ENCODE measurements at regions not wholly inside any gene's neighbourhood (a gene's known extent, or its start where the extent isn't known, plus 50 kb on each side); places are given as distances from the start of the nearest gene placed in this dataset.
"Not testable (repeated sequence)": the region's sequence is repeated elsewhere in the genome, so short reads cannot be mapped to it uniquely, and the experiment has no call there.

DNA sequence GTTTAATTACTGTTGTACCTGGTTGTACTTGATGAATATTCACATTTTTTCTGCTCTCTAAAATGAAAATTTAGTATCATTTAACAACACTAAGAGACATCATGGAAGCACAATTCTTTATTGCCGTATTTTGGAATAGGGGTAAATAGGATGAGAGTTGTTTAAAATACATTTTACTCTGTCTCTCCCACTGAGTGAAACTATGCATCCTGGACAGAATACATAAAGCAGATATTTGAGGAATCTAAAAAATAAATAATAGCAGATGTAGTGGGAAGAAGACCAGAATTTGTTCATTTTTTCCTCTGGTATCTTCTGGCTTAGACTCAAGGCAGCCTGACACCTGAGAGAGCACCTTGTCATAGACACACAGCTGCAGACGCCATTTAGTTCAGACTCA is 119.1 kb upstream of the AHI1 start:
- TF ChIP-seq, protein P1, sequence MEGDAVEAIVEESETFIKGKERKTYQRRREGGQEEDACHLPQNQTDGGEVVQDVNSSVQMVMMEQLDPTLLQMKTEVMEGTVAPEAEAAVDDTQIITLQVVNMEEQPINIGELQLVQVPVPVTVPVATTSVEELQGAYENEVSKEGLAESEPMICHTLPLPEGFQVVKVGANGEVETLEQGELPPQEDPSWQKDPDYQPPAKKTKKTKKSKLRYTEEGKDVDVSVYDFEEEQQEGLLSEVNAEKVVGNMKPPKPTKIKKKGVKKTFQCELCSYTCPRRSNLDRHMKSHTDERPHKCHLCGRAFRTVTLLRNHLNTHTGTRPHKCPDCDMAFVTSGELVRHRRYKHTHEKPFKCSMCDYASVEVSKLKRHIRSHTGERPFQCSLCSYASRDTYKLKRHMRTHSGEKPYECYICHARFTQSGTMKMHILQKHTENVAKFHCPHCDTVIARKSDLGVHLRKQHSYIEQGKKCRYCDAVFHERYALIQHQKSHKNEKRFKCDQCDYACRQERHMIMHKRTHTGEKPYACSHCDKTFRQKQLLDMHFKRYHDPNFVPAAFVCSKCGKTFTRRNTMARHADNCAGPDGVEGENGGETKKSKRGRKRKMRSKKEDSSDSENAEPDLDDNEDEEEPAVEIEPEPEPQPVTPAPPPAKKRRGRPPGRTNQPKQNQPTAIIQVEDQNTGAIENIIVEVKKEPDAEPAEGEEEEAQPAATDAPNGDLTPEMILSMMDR (IDR thresholded peaks at IDR 0.05), result no peak
- Histone ChIP-seq H3K4me3 (no peak overlapping the region), H3K27ac (no peak overlapping the region), H3K4me1 (no peaks in the 10 kb centered on the region), H3K36me3 (ENCODE audit: low read depth, missing control alignments) (no peaks in the 10 kb centered on the region), H3K27me3 (no peaks in the 10 kb centered on the region), H3K9me3 (no peaks in the 10 kb centered on the region)
- DNase-seq, result no peak
- 91 to 95% methylated on average over 2 of the region's 2 CpGs for WGBS, 2 donors
- intact Hi-C loops (cut with DNase I; ENCODE audit: low total_unique reads), result no loop called here

DNA sequence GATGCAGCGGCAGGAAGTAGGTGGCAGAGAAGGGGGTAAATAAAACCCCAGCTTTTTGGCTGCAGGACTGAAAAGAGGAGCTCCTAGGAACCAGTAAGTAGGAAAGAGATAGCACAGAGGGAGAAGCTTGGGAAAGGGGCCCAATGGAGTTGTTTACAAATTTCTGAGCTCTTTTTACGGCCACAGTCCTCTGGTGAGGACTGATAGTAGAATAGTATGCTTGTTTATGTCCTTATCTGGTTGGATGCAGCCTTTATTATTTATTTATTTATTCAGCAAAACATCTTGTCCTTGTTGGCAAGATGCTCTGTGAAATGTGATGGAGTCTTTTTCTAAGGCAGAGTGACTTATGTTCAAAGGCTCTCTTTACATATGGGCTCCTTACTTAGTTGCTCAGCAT is 119.7 kb upstream of the AHI1 start:
- no peak overlapping the region for H3K4me3 ChIP-seq
- H3K27me3 ChIP-seq, result no peaks in the 10 kb centered on the region
- H3K9me3 ChIP-seq, result no peaks in the 10 kb centered on the region
- TF ChIP-seq, protein P1 (IDR thresholded peaks at IDR 0.05), result no peak
- TF ChIP-seq POLR2A (IDR thresholded peaks at IDR 0.05), result no peak
- 68 to 81% methylated on average over 2 of the region's 2 CpGs for WGBS, 2 donors
- H3K27ac ChIP-seq, result no peak overlapping the region
- H3K4me1 ChIP-seq, result no peaks in the 10 kb centered on the region
- no peaks in the 10 kb centered on the region for H3K36me3 ChIP-seq (ENCODE audit: low read depth, missing control alignments)
- intact Hi-C loops (cut with DNase I; ENCODE audit: low total_unique reads), result no loop called here
- DNase-seq, result no peak

DNA sequence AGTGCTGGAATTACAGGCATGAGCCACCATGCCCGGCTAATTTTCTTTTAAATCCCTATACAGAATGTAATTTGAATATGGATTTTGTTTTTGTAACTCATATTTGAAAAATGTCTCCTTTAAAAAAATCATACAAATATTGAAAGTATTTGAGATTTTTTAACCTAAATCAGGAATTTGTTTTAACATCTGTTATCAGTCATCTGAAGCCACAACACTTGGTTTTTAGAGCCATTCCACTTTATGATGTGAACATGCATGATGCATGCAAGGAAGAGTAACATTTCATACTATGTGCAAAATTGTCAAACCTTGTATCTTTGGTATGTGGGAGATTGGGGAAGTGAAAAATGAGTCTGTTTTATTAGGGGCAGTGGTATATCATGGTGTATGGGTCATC is 124.5 kb upstream of the AHI1 start:
- TF ChIP-seq, protein P1 (IDR thresholded peaks at IDR 0.05), result no peak
- no peak for TF ChIP-seq POLR2A (IDR thresholded peaks at IDR 0.05)
- H3K36me3 ChIP-seq (ENCODE audit: low read depth, missing control alignments), result no peaks in the 10 kb centered on the region
- no peak for DNase-seq
- H3K4me3 ChIP-seq, result no peak overlapping the region
- 97 to 98% methylated on average over 1 of the region's 1 CpG for WGBS, 2 donors
- no peak overlapping the region for H3K27ac ChIP-seq
- no peaks in the 10 kb centered on the region for H3K9me3 ChIP-seq
- no peaks in the 10 kb centered on the region for H3K4me1 ChIP-seq
- intact Hi-C loops (cut with DNase I; ENCODE audit: low total_unique reads), result no loop called here
- H3K27me3 ChIP-seq, result no peaks in the 10 kb centered on the region

DNA sequence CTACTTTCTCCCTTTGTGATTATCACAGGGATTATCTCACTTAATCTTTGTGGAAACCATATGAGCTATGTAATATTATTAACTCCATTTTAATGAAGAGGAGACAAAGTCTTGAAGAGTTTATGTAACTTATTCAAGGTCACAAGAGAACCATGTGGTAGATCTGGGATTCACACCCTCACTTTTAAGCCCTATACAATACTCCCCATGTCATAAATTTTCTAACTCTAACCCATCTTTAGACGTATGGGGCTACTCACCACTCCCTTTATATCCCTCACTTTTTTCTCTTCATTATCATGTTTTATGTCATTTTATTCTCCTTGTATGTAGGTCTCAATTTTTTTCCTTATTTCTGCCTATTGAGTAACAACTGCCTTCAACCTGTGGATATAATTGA is 126.4 kb upstream of the AHI1 start:
- TF ChIP-seq, protein P1 (IDR thresholded peaks at IDR 0.05), result no peak
- no peak for TF ChIP-seq POLR2A (IDR thresholded peaks at IDR 0.05)
- no peak for DNase-seq
- no peaks in the 10 kb centered on the region for H3K27me3 ChIP-seq
- no peak overlapping the region for H3K4me3 ChIP-seq
- H3K27ac ChIP-seq, result no peak overlapping the region
- intact Hi-C loops (cut with DNase I; ENCODE audit: low total_unique reads), result no loop called here
- H3K4me1 ChIP-seq, result no peaks in the 10 kb centered on the region
- H3K36me3 ChIP-seq (ENCODE audit: low read depth, missing control alignments), result no peaks in the 10 kb centered on the region
- no peaks in the 10 kb centered on the region for H3K9me3 ChIP-seq
- WGBS, 2 donors, result 77 to 93% methylated on average over 1 of the region's 1 CpG

DNA sequence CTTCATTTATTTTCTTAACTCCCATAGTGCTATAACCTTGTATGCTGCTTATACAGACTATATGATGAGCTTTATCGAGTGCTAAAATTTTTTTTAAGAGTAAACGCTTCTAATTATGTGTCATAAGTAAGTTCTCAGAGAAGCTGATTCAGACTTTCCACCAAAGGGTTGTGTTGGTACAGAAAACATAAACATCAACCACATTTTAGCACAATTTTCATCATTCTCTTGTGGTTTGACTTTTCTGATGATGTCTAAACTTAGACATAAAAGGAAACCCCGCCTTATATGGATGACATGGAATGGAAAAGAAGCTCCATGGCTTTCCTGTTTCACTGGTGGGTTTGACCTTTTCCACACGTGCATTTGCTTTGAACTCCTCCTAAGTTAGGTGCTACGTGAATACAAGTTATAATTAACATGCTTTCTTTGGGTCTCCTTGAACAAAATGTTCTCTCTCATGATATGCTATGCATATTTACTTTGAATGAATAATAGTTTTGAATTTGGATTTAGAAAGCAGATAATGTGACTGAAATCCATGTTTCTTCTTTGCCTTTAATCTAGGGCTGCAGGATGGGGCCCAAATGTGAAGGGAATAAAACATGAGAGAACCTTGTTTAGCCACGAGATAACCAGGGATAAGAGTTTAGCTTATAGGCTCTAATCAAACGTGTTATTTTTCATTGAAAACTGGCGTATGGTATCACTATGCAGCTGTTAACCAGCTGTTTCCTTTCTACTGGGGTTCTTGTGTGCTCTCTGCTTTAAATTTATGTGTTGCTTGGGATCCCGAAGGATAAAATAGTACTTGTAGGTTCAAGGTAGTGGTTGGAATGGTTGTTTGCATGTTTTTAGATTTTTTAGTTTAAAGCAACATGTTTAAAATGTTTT is 127.1 kb upstream of the AHI1 start:
- H3K27ac ChIP-seq, result no peak overlapping the region
- intact Hi-C loops (cut with DNase I; ENCODE audit: low total_unique reads), result no loop called here
- no peak for DNase-seq
- H3K27me3 ChIP-seq, result no peaks in the 10 kb centered on the region
- no peak overlapping the region for H3K4me3 ChIP-seq
- no peak for TF ChIP-seq POLR2A (IDR thresholded peaks at IDR 0.05)
- TF ChIP-seq, protein P1 (IDR thresholded peaks at IDR 0.05), result no peak
- no peaks in the 10 kb centered on the region for H3K36me3 ChIP-seq (ENCODE audit: low read depth, missing control alignments)
- H3K4me1 ChIP-seq, result no peaks in the 10 kb centered on the region
- WGBS, 2 donors, result 52 to 54% methylated on average over 9 of the region's 9 CpGs
- no peaks in the 10 kb centered on the region for H3K9me3 ChIP-seq

DNA sequence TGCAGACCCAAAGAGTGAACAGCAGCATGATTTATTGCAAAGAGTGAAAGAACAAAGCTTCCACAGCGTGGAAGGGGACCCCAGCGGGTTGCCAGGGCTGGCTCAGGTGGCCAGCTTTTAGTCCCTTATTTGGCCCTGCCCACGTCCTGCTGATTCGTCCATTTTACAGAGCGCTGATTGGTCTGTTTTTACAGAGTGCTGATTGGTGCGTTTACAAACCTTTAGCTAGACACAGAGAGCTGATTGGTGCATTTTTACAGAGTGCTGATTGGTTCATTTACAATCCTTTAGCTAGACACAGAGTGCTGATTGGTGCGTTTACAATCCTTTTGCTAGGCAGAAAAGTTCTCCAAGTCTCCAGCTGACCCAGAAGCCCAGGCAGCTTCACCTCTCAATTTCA is 128.5 kb upstream of the AHI1 start:
- intact Hi-C loops (cut with DNase I; ENCODE audit: low total_unique reads); H3K9me3 ChIP-seq: not testable (repeated sequence)
- 81 to 92% methylated on average over 7 of the region's 7 CpGs for WGBS, 2 donors

More for the DNA sequence above, 128.5 kb upstream of the AHI1 start:
- H3K36me3 ChIP-seq (ENCODE audit: low read depth, missing control alignments); H3K4me3 ChIP-seq; DNase-seq; H3K4me1 ChIP-seq; H3K27me3 ChIP-seq; H3K27ac ChIP-seq: not testable (repeated sequence)
